H1 (cell line): ENCODE measurements at regions not wholly inside any gene's neighbourhood (a gene's known extent, or its start where the extent isn't known, plus 50 kb on each side); places are given as distances from the start of the nearest gene placed in this dataset.

Experiments used
- CTBP2 ChIP-seq: IDR thresholded peaks from 2 replicates; pipeline ENCODE4 v1.7.0; 2011; ENCODE audit warnings: borderline replicate concordance, mild to moderate bottlenecking, moderate library complexity, mixed read lengths, low read length; ENCODE audit not compliant: insufficient read depth, insufficient read length
- KDM5A ChIP-seq: fragments of 200-600 bp; IDR thresholded peaks from 2 replicates; pipeline ENCODE4 v1.7.1; 2012; ENCODE audit warnings: mild to moderate bottlenecking, low read length, inconsistent platforms, mixed read lengths
- SAP30 ChIP-seq: fragments of 300-600 bp; sonication (generic); IDR thresholded peaks from 2 replicates; pipeline ENCODE4 v1.7.1; 2012; ENCODE audit warnings: low read length, moderate library complexity, mild to moderate bottlenecking, inconsistent platforms; ENCODE audit not compliant: insufficient read depth, insufficient replicate concordance
- TAF1 ChIP-seq: IDR thresholded peaks from 2 replicates; pipeline ENCODE4 v1.6.1; 2011; ENCODE audit warnings: mild to moderate bottlenecking, low read depth, low read length
- TF ChIP-seq, protein P1 (sequence below), 3 experiments: IDR thresholded peaks; 1 replicate in 2 of 3; 2 replicates in 1 of 3; pipeline versions ENCODE4 v1.5.1 to v1.6.1; 2011; ENCODE audit warnings: low read length in 3 of 3, mild to moderate bottlenecking in 3 of 3, inconsistent platforms in 2 of 3, low read depth in 1 of 3, moderate library complexity in 1 of 3; ENCODE audit not compliant: insufficient read depth in 1 of 3; ENCODE audit errors: control extremely low read depth in 1 of 3
- TF ChIP-seq, protein P2 (sequence below): IDR thresholded peaks from 2 replicates; pipeline ENCODE4 v1.6.1; 2011; ENCODE audit warnings: low read depth, mild to moderate bottlenecking, low read length; ENCODE audit not compliant: insufficient read depth

DNA sequence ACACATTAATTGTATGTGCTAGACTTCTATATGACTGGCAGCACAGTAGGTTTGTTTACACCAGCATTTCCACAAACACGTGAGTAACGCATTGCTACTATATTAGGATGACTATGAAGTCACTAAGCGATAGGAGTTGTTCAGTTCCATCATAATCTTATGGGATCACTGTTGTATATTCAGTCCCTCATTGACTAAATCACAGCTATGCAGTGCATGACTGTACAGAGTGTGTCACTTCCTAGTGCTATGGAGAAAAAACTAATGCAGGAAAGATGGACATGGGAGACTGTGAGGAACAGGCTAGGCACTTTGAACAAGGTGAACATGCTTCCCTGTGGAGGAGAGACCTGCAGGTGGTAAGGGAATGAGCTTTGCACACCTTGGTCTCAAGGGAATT lies 259.8 kb downstream of the NUAK1 start (continued):
- TF ChIP-seq, protein P1, sequence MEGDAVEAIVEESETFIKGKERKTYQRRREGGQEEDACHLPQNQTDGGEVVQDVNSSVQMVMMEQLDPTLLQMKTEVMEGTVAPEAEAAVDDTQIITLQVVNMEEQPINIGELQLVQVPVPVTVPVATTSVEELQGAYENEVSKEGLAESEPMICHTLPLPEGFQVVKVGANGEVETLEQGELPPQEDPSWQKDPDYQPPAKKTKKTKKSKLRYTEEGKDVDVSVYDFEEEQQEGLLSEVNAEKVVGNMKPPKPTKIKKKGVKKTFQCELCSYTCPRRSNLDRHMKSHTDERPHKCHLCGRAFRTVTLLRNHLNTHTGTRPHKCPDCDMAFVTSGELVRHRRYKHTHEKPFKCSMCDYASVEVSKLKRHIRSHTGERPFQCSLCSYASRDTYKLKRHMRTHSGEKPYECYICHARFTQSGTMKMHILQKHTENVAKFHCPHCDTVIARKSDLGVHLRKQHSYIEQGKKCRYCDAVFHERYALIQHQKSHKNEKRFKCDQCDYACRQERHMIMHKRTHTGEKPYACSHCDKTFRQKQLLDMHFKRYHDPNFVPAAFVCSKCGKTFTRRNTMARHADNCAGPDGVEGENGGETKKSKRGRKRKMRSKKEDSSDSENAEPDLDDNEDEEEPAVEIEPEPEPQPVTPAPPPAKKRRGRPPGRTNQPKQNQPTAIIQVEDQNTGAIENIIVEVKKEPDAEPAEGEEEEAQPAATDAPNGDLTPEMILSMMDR (IDR thresholded peaks at IDR 0.05; ENCODE audit: control extremely low read depth in 1 of 3, insufficient read depth in 1 of 3, low read depth in 1 of 3, low read length in 3 of 3), result no peak
- TF ChIP-seq TAF1 (no peak), KDM5A (no peak), SAP30 (no peak), CTBP2 (no peak)
- TF ChIP-seq, protein P2, sequence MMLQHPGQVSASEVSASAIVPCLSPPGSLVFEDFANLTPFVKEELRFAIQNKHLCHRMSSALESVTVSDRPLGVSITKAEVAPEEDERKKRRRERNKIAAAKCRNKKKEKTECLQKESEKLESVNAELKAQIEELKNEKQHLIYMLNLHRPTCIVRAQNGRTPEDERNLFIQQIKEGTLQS, result no peak
- TF ChIP-seq, all 59 proteins: peak for 0
